ENCODE measurements at regions not wholly inside any gene's neighbourhood (a gene's known extent, or its start where the extent isn't known, plus 50 kb on each side); places are given as distances from the start of the nearest gene placed in this dataset.

DNA sequence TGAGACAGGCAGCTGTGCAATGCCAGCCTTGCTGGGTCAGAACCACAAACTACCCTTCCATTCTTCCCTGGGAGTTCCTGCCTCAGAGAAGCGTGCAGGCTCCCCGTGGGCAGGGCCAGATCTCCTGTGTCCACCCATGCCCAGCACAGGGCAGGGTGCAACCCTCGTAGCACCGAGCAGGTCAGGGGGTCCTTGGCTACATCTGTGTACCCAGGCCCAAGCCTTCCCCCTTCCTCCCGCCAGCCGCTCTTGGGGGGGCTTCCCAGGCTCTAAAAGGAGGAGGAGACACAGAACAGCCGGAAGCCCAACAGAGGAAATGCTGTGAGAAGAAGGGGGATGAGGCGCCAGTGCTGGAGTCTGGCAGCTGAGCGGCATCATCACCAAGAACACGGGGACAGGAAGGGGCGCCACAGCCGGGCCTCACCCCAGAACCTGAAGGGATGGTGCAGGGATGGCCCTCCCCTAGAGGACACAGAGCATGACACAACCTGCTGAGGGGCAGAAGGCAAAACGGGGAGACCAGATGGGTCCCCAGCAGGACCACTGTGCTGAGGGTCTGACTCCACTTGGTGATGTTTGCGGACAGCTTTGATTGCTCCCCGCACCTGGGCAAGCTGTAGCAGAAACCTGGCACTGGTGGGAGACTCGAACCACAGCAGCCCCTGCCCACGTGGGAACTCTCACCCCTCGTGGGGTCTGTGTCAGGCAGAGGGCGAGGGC is 233.2 kb downstream of the NPHP4 start:
- no peak for TF ChIP-seq CTCF (IDR thresholded peaks at IDR 0.05)
- no peak for TF ChIP-seq POLR2A (IDR thresholded peaks at IDR 0.05)
- TF ChIP-seq POLR2AphosphoS5 (IDR thresholded peaks at IDR 0.05) = no peak

Data from breast epithelium (tissue), 3 donors.